CD4-positive, alpha-beta T cell treated with Interferon gamma for 1 hour (primary cell): ENCODE measurements at regions not wholly inside any gene's neighbourhood (a gene's known extent, or its start where the extent isn't known, plus 50 kb on each side); places are given as distances from the start of the nearest gene placed in this dataset.
"Not testable (repeated sequence)": the region's sequence is repeated elsewhere in the genome, so short reads cannot be mapped to it uniquely, and the experiment has no call there.

Source experiments
- DNase-seq: peaks from one replicate; pipeline ENCODE4 v3.0.0-alpha.2; 2020

DNA sequence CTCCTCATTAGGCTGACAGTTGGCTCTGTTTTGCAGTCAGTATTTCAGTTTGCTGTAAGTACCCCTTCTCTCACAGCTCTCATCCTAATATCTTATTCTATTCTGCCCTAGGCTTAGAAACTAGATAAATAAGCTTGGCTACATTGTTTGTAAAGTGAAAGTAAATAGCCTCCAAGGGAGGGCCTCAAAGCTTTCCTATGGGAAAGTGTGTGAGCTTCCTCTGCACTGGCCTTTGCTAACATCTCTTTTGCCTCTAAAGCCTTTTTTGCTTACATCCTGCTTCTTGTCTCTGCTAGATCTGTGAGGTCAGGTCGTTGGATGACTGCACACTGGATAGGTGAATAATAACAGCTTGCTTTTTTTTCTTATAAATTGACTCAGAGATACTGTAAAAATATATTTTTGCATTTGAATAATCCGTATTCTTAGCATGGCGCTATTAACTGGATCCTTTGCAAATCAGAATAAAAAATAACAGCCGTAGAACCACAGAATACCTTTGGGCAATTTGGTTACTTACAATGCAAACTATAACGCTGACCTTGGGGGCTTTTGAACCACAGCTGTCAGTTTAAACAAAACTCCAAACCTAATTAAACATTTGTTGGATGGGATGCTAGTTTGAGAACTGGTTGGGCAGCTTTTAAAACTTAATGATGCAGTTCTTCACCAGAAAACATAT is 55.1 kb downstream of the TTC6 start:
- DNase-seq: no peak

GRCh38 chr14:37652042-37652441 is 56.6 kb downstream of the TTC6 start:
- DNase-seq: no peak

DNA sequence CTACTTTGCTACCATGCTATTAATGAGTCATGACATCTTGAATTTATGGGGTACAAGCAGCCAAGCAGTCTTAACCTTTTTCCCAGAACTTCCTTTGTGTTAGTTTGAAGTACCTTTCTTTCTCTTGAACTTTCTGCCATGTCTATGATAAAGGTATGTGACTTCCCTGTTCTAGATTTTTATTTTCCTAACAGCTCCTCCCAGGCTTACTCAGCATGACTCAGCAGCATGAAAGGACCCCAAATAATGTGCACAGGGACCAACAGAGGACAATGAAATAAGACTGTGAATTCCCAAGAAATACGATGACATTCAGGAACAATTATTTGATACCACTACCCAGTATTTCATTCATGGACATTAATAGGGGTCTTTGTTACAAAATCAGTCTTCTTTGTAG is 60.0 kb downstream of the TTC6 start:
- DNase-seq: no peak

- no peak for DNase-seq
Measured at GRCh38 chr14:37658156-37658555, 62.7 kb downstream of the TTC6 start.

DNA sequence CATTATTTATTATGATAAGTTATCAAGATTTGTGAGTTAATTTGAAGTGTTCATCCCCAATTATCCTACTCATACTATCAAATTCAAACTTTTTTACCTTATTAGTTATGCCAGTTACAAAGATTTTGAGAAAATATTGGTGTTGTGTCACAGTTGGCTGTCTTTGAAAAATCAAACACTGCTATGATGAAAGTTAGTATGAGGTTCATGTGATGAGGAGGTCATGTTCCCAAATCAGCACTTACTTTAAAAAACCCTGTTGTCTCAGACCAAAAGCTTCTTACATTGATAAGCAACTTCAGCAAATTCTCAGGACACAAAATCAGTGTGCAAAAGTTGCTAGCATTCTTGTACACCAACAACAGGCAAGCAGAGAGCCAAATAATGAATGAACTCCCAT is 68.1 kb downstream of the TTC6 start:
- no peak for DNase-seq

DNA sequence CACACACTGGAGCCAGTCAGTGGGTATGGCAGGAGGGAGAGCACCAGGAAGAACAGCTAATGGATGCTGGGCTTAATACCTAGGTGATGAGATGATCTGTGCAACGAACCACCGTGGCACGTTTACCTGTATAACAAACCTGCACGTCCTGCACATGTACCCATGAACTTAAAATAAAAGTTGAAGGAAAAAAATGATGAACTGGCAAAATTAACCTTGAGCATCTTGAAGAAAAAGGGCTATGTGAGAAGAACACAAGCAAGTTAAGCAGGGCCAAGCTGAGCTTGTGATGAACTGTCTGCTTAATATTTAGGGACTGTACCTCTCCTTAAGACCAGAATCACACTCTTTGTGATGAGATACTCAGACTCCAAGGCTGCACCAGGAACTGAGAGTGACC is 70.0 kb downstream of the TTC6 start:
- DNase-seq: no peak

GRCh38 chr14:37665951-37666350 is 70.5 kb downstream of the TTC6 start:
- no peak for DNase-seq

GRCh38 chr14:37668646-37669045 is 73.2 kb downstream of the TTC6 start:
- no peak for DNase-seq

GRCh38 chr14:37669242-37669641 is 73.8 kb downstream of the TTC6 start:
- DNase-seq: no peak

DNA sequence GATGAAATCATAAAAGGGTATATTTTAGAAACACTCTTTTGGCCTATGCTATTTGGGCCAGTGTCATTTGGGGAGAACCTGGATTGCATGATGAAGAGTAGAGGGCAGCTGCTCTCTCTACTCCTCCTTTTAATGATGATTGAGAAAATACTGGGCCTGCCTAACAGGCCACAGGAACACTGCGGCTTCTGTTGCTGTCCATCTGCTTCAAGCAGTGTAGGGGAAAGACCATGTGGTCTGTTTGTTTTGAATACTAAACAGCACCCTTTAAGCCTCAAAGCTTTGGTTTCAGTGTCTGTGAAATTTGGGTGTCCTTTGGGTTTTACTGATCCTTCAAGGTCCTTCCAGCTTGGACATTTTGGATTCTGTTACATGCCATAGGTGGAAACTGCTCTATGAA is 78.0 kb downstream of the TTC6 start:
- DNase-seq: no peak

DNA sequence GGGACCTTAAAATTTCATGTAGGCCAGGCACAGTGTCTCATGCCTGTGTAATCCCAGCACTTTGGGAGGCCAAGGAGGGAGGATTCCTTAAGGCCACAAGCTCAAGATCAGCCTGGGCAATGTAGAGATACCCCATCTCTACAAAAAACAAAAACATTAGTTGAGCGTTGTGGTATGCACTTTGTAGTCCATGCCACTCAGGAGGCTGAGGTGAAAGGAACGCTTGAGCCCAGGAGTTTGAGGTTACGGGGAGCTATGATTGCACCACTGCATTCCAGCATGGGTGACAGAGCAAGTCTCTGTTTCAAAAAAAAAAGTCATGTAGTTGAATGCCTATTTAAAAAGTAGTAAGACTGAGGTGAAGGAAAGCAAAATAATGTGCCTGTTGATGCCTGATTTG is 83.5 kb downstream of the TTC6 start:
- no peak for DNase-seq

DNA sequence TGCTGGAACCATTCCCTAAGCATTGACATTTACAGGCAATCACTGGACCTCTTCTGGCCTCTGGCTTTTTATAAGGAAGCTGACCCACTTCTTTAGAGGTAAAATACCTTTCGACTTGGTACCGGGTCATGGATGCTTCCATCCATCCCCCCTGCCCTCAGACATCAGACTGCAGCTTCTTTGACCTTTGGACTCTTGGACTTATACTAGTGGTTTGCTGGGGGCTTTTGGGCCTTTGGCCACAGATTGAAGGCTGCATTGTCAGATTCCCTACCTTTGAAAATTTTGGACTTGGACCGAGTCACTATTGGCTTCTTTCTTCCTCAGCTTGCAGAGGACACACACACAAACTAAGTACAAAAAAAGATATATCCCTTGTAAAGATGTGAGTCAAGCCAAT is 86.1 kb downstream of the TTC6 start:
- no peak for DNase-seq

DNA sequence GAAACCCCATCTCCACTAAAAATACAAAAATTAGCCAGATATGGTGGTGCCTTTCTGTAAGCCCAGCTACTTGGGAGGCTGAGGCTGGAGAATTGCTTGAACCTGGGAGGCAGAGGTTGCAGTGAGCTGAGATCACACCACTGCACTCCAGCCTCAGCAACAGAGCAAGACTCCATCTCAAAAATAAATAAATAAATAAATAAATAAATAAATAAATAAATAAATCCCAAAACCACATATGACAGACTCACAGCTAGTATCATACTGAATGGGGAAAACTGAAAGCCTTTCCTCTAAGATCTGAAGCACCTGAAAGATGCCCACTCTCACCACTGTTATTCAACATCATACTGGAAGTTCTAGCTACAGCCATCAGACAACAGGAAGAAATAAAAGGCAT is 97.3 kb downstream of the TTC6 start:
- not testable (repeated sequence) for DNase-seq

- not testable (repeated sequence) for DNase-seq
Measured at GRCh38 chr14:37693420-37693819, 98.0 kb downstream of the TTC6 start.

GRCh38 chr14:37695866-37696265 is 100.4 kb downstream of the TTC6 start:
- DNase-seq: no peak

DNA sequence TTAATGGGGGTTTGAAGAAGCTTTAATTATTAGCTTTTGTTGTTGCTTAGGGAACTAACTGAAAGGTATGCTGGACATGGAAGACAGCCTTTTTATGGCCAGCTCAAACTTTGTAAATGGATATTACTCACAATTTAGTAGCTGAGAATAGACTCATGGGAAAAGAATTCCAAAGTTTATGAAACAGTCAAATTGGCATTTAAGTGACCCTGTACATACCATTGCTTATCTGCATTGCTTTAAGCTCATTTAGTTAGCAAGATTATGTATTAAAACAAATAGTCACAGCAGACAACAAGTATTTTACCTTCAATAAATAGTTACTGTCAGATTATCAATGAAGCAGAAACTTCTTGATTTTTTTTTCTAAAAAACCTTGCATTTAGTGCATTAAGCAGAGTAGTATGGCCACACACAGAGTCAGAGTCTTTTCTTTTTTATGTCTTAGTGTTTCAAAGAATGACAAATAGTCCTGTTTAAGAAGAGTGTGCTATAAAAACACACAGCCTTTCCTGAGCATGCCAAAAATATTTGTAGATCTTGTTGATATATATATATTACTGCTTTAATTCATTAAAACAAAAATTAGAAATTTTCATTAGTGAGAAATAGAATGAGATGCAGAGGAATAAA is 102.2 kb downstream of the TTC6 start:
- no peak for DNase-seq

- no peak for DNase-seq
Measured at GRCh38 chr14:37698840-37699777, 103.7 kb downstream of the TTC6 start.

- DNase-seq: no peak
Measured at GRCh38 chr14:37707716-37708115, 112.3 kb downstream of the TTC6 start.

GRCh38 chr14:37708481-37708880 is 113.1 kb downstream of the TTC6 start:
- no peak for DNase-seq

DNA sequence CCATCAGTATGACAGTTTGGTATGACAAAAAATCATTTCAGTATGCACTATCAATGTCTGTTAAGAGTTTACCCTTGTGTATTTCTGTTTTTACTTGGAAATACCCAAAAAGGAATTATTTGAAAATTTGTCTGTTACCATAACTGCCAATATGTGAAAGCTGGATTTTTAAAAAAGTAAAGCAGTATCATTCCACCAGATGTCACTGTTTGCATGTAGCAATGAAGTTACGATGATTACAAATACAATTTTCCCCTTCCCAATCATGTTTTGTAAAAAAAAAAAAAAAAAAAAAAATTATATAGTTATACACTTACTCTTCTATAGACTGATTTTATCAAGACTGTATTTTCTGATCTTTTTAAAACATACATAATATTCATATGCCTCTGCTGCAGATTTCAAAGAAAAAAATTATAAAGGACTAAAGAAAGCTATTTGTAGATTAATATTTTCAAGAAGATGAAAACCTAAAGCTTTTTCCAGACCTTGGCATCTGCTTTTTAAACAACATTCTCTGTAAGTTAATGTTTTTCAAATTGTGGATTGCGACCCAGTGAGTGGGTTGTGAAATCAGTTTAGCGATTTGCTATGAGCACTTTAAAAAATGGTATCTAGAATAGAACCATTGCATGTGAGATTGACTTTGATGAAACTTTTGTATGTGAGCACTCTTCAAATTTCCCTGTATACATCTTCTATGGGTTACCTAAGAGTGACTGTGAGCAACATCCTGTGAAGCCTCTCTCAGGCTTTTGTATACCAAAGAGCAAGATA is 114.2 kb downstream of the TTC6 start:
- DNase-seq: no peak

DNA sequence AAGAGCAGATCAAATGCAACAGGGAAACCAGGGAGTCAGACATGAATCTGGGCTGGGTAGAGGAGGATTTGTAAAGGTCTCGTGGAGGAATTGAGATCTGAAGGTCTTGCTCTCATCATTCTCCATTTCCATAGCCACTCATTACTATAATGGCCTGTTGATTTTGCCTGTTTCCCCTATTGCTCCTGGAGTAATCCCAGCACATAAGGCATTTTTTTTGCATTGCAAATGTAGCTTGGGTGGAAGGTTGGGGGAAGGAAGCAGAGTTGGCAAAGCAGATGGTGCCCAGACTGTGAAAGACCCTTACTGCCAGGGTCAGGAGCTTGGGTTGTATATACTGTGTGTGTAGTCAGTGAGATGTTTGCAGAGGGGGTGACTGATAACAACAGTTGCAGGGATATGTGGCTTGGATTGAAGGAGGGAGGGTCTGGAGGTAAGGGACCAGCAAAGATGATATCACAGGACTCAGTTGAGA is 116.0 kb downstream of the TTC6 start:
- no peak for DNase-seq

DNA sequence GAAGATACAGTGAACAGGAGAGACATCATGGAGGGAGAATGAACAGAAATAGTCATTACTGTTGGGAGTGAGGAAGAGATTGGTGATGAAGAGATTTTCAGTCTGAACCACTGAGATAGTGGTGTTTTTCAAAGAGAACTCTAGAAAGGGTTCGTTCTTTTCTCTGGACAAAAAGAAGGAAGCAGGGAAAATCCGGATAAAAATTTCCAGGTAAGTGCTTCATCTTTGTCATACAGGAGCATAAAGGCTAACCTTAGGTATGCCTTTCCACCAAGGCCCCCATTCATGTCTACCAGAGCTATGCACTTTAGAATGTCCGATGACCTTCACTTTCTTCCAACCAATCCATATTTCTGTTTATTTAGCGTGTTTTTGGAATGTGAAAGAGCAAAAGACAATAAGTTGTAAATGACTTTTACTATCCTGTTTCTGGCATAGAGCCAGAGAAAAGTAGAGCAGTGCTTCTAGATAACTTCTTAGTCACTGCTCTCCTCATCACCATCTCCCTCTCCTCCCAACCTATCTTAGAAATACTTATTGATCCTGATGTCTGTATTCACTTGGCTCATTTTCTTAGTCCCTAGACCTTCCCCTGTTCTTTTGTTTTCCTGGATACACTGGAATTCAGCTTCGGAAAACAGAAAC is 116.5 kb downstream of the TTC6 start:
- no peak for DNase-seq
